OCI-LY1 (cell line): ENCODE measurements at regions not wholly inside any gene's neighbourhood (a gene's known extent, or its start where the extent isn't known, plus 50 kb on each side); places are given as distances from the start of the nearest gene placed in this dataset.
A peak's percentile ranks its signal among the peaks of the same experiment; 100 is the strongest.

Experiments used
- H2AFZ ChIP-seq: fragments of 200-600 bp; sonication (generic), shearing (Covaris generic); 2 replicates; pipeline ENCODE4 v1.6.0; 2014; ENCODE audit warnings: antibody characterized with exemption, mild to moderate bottlenecking, low read length
- H3F3A ChIP-seq: fragments of 200-600 bp; sonication (generic), shearing (Covaris generic); 2 replicates; pipeline ENCODE4 v1.6.0; 2014; ENCODE audit warnings: mild to moderate bottlenecking, antibody characterized with exemption, low read length, moderate library complexity; ENCODE audit not compliant: insufficient read depth
- H3K27ac ChIP-seq: fragments of 200-600 bp; sonication (generic); 2 replicates; pipeline ENCODE4 v1.5.1; 2014; ENCODE audit warnings: low read length, mixed run types, mild to moderate bottlenecking, low read depth; ENCODE audit not compliant: poor library complexity, severe bottlenecking
- H3K27me3 ChIP-seq: fragments of 200-600 bp; sonication (generic); 2 replicates; pipeline ENCODE4 v1.6.0; 2014; ENCODE audit warnings: antibody characterized with exemption, mild to moderate bottlenecking, low read length, moderate library complexity; ENCODE audit not compliant: insufficient read depth
- H3K36me3 ChIP-seq: fragments of 200-600 bp; sonication (generic); 2 replicates; pipeline ENCODE4 v1.6.1; 2014; ENCODE audit warnings: mild to moderate bottlenecking, antibody characterized with exemption, low read length, moderate library complexity, mixed read lengths; ENCODE audit not compliant: insufficient read depth
- H3K4me1 ChIP-seq: fragments of 200-600 bp; sonication (generic); 2 replicates; pipeline ENCODE4 v1.5.1; 2014; ENCODE audit warnings: mild to moderate bottlenecking, low read length, moderate library complexity; ENCODE audit not compliant: insufficient read depth, severe bottlenecking
- H3K4me2 ChIP-seq: fragments of 200-600 bp; sonication (generic), shearing (Covaris generic); 2 replicates; pipeline ENCODE4 v1.6.1; 2014; ENCODE audit warnings: low read length
- H3K4me3 ChIP-seq: fragments of 200-600 bp; sonication (generic); 2 replicates; pipeline ENCODE4 v1.5.1; 2014; ENCODE audit warnings: low read length, low read depth, mild to moderate bottlenecking, mixed read lengths; ENCODE audit not compliant: poor library complexity, severe bottlenecking
- H3K79me2 ChIP-seq: fragments of 200-600 bp; shearing (Covaris generic); 2 replicates; pipeline ENCODE4 v1.6.1; 2016; ENCODE audit warnings: mixed run types, low read length, mixed read lengths; ENCODE audit not compliant: insufficient read depth
- H3K9ac ChIP-seq: fragments of 200-600 bp; sonication (generic), shearing (Covaris generic); 2 replicates; pipeline ENCODE4 v1.6.1; 2014; ENCODE audit warnings: mild to moderate bottlenecking, low read length, mixed read lengths
- H3K9me2 ChIP-seq: fragments of 200-600 bp; sonication (generic), shearing (Covaris generic); 2 replicates; pipeline ENCODE4 v1.6.1; 2014; ENCODE audit warnings: low read depth, mild to moderate bottlenecking, low read length, mixed read lengths
- H3K9me3 ChIP-seq: fragments of 200-600 bp; shearing (Covaris generic); 2 replicates; pipeline ENCODE4 v1.6.1; 2014; ENCODE audit warnings: low read length, mixed read lengths
- H4K20me1 ChIP-seq: fragments of 200-600 bp; sonication (generic), shearing (Covaris generic); 2 replicates; pipeline ENCODE4 v1.6.0; 2016; ENCODE audit warnings: mild to moderate bottlenecking, low read length; ENCODE audit not compliant: insufficient read depth
- EZH2 ChIP-seq: fragments of 200-600 bp; sonication (generic), shearing (Covaris generic); IDR thresholded peaks from 2 replicates; pipeline ENCODE4 v1.8.0; 2017; ENCODE audit warnings: borderline replicate concordance, mixed run types, mild to moderate bottlenecking, antibody characterized with exemption, low read length, moderate library complexity, mixed read lengths
- TF ChIP-seq, protein P1 (sequence below): fragments of 200-600 bp; sonication (generic), shearing (Covaris generic); IDR thresholded peaks from 2 replicates; pipeline ENCODE4 v1.5.1; 2017; ENCODE audit warnings: mild to moderate bottlenecking, antibody characterized with exemption, low read length, moderate library complexity, mixed read lengths

DNA sequence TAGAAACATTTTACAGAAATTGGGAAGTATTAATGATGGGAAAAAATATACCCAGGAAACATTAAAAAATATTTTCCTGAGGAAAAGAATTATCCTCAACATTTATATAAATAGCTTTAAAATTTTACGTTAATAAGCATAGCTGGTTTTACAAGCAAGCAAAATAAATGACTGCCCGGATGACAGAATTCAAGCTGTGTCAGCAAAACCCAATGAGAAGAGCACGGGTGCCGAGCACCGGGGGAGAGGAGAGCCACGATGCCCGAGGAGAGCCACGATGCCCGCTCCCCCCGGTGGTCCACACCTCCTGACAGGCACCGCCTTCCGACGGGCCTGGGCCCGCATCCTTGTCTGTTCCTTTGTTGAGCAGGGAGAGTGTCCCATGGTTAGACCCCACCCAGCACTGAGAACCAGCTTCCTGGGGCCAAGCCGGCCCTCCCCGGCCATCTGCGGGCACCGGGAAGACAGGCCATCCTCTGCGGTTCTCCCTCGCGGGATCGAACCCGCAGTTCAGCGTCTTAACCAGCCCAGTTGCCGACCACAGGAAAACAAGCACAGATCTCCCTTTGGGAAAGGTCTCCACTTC, 63.3 kb upstream of the PDE10A start:
- TF ChIP-seq, protein P1, sequence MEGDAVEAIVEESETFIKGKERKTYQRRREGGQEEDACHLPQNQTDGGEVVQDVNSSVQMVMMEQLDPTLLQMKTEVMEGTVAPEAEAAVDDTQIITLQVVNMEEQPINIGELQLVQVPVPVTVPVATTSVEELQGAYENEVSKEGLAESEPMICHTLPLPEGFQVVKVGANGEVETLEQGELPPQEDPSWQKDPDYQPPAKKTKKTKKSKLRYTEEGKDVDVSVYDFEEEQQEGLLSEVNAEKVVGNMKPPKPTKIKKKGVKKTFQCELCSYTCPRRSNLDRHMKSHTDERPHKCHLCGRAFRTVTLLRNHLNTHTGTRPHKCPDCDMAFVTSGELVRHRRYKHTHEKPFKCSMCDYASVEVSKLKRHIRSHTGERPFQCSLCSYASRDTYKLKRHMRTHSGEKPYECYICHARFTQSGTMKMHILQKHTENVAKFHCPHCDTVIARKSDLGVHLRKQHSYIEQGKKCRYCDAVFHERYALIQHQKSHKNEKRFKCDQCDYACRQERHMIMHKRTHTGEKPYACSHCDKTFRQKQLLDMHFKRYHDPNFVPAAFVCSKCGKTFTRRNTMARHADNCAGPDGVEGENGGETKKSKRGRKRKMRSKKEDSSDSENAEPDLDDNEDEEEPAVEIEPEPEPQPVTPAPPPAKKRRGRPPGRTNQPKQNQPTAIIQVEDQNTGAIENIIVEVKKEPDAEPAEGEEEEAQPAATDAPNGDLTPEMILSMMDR = no peak
- no peak for TF ChIP-seq EZH2
- H3K9ac ChIP-seq = no peak overlapping the region
- H3K27me3 ChIP-seq = no peaks in the 10 kb centered on the region
- H3K4me1 ChIP-seq = no peaks in the 10 kb centered on the region
- no peaks in the 10 kb centered on the region for H3K9me2 ChIP-seq
- H3F3A ChIP-seq = no peaks in the 10 kb centered on the region
- H4K20me1 ChIP-seq = no peaks in the 10 kb centered on the region
- no peak overlapping the region for H3K4me2 ChIP-seq
- H2AFZ ChIP-seq = no peak overlapping the region
- H3K27ac ChIP-seq = no peak overlapping the region
- H3K9me3 ChIP-seq = no peaks in the 10 kb centered on the region
- H3K36me3 ChIP-seq = no peaks in the 10 kb centered on the region
- H3K4me3 ChIP-seq = no peak overlapping the region
- no peaks in the 10 kb centered on the region for H3K79me2 ChIP-seq

DNA sequence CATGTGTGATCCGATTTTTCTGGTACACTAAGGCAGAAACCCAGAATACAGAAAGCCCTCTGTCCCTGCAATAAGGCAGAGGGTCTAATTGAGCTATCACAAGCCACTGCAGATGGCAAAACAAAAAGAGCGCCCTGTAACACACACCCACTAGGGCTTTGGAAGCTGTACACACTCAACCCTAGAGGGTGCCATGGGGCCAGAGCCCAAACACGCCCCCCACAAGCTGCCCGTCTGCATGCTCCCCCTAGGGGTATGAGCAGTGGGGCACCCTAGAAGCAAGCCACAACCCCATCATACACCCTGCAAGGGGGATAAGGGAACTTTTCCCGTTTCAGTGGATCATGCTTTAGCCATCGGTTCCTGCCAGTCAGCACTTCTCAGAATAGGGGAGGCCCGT, 62.2 kb upstream of the PDE10A start:
- Histone ChIP-seq H3K9me2 (no peaks in the 10 kb centered on the region), H3K4me1 (no peaks in the 10 kb centered on the region), H3K27me3 (no peaks in the 10 kb centered on the region), H2AFZ (no peak overlapping the region), H3K79me2 (no peaks in the 10 kb centered on the region), H3K27ac (no peak overlapping the region), H3K36me3 (no peaks in the 10 kb centered on the region), H4K20me1 (no peaks in the 10 kb centered on the region), H3K4me3 (no peak overlapping the region), H3K4me2 (no peak overlapping the region), H3K9ac (no peak overlapping the region), H3F3A (no peaks in the 10 kb centered on the region), H3K9me3 (no peaks in the 10 kb centered on the region)
- no peak for TF ChIP-seq EZH2
- TF ChIP-seq, protein P1 = peak; percentile 27; the same call in 1 of the 2 replicates

DNA sequence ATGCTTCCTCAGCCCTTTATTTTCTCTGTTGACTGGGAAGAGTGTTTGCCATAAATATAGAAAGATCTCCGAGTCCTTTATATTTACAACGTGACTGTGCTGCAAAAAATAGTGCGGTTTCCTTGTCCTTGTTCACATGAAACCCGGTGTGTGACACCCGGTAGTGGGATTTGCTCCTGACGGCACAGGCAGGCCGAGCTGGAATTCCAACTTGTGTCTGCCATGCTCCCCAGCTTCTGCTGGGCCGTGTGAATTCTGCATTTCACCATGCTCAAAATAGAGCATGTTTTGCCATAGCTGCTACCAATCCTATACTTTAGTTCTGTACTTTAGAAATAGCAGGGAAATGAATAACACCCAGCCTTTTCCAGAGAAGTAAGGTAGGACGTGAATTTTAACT, 60.3 kb upstream of the PDE10A start:
- H3K9me2 ChIP-seq = no peaks in the 10 kb centered on the region
- no peaks in the 10 kb centered on the region for H3K9me3 ChIP-seq
- no peaks in the 10 kb centered on the region for H3F3A ChIP-seq
- no peaks in the 10 kb centered on the region for H3K27me3 ChIP-seq
- no peaks in the 10 kb centered on the region for H4K20me1 ChIP-seq
- no peak overlapping the region for H3K4me2 ChIP-seq
- H2AFZ ChIP-seq = no peak overlapping the region
- H3K79me2 ChIP-seq = no peaks in the 10 kb centered on the region
- no peak overlapping the region for H3K27ac ChIP-seq
- H3K9ac ChIP-seq = no peak overlapping the region
- H3K36me3 ChIP-seq = no peaks in the 10 kb centered on the region
- TF ChIP-seq EZH2 = no peak
- TF ChIP-seq, protein P1 = no peak
- H3K4me3 ChIP-seq = no peak overlapping the region
- H3K4me1 ChIP-seq = no peaks in the 10 kb centered on the region
